Vagina (tissue), 2 donors: ENCODE measurements at regions not wholly inside any gene's neighbourhood (a gene's known extent, or its start where the extent isn't known, plus 50 kb on each side); places are given as distances from the start of the nearest gene placed in this dataset.

Experiments used
- POLR2A ChIP-seq, 2 donors: fragments of 450-650 bp; IDR thresholded peaks; one replicate each; pipeline ENCODE4 v1.6.1; 2017; ENCODE audit warnings: antibody characterized with exemption in 2 of 2, mild to moderate bottlenecking in 2 of 2, moderate library complexity in 2 of 2
- TF ChIP-seq, protein P1 (sequence below), 3 experiments: fragments of 450-650 bp in 2 of 3; fragments of 200-600 bp in 1 of 3; sonication (generic) in 1 of 3; IDR thresholded peaks; one replicate each; pipeline ENCODE4 v1.5.1; 2017 to 2019; ENCODE audit warnings: antibody characterized with exemption in 3 of 3, mild to moderate bottlenecking in 2 of 3, moderate library complexity in 2 of 3

DNA sequence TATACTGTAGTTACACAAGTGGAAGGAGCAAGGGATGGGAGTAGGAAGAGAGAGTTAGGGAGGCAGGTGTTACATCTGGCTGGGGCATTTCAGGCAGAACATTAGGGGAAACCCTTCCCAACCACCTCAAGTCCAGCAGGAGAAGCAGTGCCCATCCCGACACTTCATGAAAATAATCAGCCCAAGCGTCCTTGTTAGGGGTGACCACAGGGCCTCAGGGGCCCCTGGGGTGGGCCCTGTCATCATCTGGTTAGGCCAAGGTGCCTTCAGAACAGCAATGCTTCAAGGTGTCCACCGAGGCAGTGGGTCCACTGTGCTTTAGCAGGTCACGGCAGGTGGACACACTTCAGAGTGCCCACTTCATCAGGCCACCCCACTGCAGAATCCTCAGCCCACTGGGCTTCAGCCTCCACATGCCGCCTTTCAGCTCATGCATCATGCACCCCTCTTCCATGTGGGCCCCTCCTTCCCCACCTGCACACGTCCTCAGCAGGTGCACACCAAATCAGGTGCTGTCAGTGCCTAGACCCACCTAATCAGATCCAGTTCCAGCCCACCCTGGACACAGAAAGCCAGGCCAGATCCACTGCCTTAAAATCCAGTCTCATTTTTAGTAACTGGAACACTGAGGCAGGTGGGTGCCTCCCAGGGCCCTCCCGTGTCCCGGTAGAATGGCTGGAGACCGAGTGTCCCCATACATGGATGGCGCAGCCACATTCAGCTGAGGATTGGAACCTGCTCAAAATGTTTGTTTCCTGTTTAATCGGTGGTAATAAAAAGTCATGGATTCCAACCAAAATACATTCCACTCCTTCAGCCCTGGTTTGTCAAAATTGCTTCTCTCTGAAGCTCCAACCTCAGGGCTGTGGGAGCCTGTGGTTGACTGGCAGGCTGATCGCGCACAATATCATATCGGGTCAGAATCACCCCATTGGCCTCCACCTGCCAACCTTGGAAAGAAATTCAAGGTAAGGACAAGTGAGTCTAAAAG, 99.5 kb downstream of the ANKRD60 start:
- TF ChIP-seq, protein P1, sequence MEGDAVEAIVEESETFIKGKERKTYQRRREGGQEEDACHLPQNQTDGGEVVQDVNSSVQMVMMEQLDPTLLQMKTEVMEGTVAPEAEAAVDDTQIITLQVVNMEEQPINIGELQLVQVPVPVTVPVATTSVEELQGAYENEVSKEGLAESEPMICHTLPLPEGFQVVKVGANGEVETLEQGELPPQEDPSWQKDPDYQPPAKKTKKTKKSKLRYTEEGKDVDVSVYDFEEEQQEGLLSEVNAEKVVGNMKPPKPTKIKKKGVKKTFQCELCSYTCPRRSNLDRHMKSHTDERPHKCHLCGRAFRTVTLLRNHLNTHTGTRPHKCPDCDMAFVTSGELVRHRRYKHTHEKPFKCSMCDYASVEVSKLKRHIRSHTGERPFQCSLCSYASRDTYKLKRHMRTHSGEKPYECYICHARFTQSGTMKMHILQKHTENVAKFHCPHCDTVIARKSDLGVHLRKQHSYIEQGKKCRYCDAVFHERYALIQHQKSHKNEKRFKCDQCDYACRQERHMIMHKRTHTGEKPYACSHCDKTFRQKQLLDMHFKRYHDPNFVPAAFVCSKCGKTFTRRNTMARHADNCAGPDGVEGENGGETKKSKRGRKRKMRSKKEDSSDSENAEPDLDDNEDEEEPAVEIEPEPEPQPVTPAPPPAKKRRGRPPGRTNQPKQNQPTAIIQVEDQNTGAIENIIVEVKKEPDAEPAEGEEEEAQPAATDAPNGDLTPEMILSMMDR (IDR thresholded peaks at IDR 0.05), result no peak
- no peak for TF ChIP-seq POLR2A (IDR thresholded peaks at IDR 0.05)
